GM19035 (cell line): ENCODE measurements at regions not wholly inside any gene's neighbourhood (a gene's known extent, or its start where the extent isn't known, plus 50 kb on each side); places are given as distances from the start of the nearest gene placed in this dataset.
"Not testable (repeated sequence)": the region's sequence is repeated elsewhere in the genome, so short reads cannot be mapped to it uniquely, and the experiment has no call there.

Source experiments
- ATAC-seq: cut with Tn5 transposase; IDR thresholded peaks from one replicate; pipeline ENCODE4 v1.9.1; 2021; ENCODE audit not compliant: unreplicated experiment

DNA sequence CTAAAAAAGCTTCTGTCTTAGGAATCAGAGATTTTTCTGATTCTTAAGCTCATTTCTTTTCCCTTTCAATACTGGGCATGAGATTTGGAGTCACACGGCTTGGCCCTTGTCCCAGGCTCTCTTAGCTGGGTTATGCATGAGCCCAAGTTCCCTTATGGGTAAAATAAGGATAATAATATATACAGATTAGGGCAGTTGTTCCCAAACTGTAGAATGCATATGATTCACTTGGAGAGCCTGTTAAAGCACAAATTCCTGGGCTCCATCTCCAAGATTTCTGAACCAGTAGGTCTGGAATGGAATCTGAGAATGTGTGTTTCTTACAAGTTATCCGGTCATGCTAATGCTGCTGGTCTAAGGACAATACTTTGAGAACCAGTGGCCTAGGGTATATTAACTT, 154.0 kb downstream of the REEP3 start:
- ATAC-seq = no peak

DNA sequence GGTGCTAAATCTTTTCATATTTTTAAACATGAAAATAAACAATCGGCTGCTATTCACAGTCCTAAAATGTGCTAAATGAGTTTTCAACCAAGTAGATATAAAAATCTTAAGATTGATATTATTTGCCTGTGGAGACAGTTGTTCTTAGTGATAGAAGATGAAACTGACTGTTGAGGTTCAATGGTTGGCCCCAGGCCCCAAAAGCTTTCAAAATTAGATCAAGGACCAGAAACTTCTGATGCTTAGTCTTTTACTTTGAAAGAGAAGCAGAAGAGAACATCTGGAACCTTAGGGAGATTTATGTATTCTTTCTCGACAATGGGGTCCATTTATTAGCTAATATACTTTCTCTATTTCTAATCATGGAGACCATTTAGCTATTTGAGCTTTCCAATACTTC, 155.8 kb downstream of the REEP3 start:
- ATAC-seq = no peak

DNA sequence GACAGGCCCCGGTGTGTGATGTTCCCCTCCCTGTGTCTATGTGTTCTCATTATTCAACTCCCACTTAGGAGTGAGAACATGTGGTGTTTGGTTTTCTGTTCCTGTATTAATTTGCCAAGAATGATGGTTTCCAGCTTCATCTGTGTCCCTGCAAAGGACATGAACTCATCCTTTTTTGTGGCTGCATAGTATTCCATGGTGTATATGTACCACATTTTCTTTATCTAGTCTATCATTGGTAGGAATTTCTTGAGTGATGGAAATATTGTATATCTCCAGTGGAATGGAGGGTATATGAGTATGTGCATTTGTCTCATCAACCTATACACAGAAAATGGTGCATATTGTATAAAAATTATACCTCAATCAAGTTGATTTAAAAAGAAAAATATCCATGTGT, 159.3 kb downstream of the REEP3 start:
- not testable (repeated sequence) for ATAC-seq

DNA sequence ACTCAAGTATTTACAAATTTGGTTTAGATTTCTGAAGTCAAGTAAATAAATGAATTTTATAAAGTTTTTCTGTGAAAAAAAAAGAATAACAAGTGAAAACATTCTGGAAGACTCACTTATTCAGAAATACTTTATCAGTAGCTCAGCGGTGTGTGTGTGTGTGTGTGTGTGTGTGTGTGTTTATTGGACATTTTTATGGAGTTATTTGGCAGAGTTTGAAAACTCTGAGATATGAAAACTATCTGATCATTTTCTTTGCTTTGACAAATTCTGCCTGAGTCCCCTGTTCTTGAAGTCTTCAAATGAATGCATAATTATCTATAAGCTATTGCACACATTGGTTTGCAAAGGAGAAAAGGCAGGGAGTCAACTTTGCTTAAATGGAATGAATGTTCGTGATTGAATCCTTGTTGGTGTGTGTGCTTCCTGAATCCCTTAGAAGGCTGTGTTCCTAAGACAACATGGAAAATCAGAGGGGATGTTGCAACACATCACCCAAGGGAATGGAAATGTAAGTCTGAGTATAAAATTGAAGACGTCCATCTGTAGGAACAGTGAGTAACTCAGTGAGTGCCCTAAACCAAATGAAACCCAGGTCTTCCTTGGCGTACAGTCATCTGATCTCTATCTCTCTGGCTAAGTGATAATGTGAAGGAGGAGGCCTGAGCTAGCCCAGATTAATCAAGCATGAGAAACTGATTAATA, 160.9 kb downstream of the REEP3 start:
- ATAC-seq = no peak

DNA sequence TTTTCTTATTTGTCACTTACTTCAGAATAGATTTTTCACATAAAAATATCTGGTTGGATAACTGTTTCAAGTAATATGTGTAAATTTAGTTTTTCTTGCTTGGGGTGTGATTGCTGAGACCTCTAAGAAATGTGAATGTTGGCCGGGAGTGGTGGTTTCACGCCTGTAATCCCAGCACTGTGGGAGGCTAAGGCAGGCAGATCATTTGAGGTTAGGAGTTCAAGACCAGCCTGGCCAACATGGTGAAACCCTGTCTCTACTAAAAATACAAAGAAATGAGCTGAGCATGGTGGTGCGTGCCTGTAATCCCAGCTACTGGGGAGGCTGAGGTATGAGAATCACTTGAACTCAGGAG, 161.5 kb downstream of the REEP3 start:
- not testable (repeated sequence) for ATAC-seq

DNA sequence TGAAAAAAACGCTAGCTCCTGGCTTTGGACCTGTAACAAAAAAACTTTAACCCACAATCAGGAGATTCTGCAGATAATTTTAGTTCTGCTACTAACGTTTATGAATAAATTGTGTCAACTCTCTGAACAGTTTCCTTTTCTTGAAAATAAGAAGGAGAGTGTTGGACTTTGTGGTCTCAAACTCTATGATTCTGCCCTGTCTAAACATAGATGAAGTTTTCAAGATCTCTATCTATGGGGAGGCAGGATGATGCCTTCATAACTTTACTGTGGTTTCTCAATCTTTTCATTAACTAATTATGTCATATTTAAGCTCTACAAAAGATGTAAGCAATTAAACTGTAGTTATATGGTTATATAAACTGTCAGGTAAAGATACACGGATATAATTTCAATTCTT, 162.0 kb downstream of the REEP3 start:
- ATAC-seq = no peak

DNA sequence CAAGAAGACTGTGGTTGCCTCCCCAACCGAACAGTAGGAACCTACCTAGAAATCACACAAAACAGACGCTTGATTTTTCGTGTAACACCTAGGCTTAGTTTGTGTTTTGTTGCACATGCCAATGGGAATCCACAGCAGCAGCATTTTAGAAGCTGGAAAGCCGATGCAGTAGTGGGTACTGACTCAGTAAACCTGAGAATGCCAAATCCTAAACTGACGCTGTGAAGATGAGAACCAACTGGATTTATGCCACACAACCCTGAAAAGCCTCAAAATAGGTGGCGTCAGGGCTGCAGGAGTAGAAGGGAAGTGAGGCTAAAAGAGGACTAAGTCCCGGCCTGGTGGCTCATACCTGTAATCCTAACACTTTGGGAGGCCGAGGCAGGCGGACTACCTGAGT, 162.5 kb downstream of the REEP3 start:
- no peak for ATAC-seq

DNA sequence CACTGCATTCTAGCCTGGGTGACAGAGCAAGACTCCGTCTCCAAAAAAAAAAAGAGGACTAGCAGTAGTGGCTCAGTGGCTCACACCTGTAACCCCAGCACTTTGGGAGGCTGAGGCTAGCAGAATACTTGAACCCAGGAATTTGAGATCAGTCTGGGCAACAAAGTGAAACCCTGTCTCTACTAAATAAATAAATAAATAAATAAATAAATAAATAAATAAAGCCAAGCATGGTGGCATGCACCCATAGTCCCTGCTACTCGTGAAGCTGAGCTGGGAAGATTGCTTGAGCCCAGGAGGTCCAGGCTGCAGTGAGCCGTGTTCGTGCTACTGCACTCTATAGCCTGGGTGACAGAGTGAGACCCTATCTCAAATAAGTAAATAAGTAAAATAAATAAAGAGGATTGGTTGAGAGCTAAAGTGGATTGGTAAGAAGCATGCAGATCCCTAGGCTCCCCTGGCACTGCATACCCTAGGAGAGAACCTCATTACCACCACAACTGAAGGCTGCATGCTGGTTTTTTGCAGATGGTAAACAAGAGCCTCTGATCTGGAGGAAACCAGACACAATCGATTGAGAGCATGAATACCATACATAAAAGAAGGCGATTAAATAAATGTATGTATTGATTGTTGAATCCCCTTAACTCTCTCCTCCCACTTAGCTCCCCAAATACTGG, 163.2 kb downstream of the REEP3 start:
- ATAC-seq = no peak

DNA sequence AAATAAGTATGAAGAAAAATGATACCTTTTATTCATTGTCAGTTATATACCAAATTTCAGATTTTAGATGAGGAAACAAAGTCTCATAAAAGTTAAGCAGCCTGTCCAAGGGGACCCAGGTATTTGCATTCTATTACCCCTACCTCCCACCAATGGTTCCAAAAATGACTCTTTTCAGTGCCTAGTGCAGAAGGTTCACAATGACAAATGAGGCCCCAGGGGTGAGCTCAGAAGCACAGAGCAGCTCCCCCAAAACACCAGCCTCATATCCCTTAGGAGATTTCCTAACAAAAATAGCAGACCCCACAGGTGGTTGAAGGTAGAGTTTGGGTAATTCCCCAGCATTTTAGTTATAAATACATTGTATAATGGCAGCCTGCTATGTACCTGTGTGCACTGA, 168.6 kb downstream of the REEP3 start:
- no peak for ATAC-seq

DNA sequence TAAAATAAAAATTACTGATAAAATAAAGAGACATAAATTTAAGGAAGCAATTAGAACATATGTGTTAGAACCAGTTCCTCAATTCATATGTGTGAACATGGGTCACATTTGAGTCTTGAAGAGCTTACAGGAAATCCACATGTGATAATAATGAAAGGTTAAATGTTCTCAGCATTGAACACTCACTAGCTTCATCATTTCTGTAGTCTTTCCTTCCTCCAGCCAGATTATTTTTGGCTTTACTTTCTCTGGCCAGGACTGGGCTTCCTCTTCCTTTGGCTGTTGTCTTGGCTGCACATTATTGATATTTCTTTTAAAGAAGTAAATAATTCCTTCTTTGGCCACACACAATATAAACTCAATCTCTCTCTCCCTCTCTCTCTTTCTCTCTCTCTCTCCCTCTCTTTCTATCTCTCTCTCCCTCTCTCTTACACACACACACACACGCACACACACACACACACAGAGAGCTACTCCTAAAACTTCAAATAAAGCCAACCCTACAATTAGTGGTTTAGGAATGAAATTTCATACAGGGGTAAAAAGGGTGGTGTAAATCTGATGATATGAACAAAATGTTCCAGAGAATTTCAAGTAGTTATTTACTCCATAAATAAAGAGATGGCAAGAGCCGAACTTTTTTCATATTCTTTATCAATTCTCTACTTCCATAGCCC, 171.2 kb downstream of the REEP3 start:
- no peak for ATAC-seq

DNA sequence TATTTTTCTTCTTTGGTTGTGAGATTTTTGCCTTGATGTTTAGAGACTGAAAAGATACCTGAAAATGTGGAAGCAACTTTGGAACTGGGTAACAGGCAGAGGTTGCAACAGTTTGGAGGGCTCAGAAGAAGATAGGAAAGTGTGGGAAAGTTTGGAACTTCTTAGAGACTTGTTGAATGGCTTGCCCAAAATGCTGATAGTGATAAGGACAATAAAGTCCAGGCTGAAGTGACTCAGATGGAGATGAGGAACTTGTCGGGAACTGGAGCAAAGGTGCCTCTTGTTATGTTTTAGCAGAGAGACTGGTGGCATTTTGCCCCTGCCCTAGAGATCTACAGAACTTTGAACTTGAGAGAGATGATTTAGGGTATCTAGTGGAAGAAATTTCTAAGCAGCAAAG, 171.8 kb downstream of the REEP3 start:
- ATAC-seq = not testable (repeated sequence)

DNA sequence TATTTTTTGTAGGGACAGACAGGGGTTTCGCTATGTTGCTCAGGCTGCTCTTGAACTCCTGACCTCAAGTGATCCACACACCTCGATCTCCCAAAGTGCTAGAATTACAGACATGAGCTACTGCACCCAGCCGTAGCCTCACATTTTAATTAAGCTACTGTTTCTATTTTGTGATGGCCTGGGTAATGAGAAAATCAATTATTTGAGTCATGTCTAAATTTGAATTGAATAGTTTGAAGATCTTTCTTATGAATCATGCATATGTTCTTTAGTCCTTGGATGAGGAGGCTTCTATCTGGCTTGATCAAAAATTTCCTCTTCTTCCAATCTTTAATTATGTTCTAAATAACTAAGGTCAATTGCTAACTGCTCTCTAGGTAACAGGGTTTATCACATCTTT, 175.0 kb downstream of the REEP3 start:
- ATAC-seq = no peak

DNA sequence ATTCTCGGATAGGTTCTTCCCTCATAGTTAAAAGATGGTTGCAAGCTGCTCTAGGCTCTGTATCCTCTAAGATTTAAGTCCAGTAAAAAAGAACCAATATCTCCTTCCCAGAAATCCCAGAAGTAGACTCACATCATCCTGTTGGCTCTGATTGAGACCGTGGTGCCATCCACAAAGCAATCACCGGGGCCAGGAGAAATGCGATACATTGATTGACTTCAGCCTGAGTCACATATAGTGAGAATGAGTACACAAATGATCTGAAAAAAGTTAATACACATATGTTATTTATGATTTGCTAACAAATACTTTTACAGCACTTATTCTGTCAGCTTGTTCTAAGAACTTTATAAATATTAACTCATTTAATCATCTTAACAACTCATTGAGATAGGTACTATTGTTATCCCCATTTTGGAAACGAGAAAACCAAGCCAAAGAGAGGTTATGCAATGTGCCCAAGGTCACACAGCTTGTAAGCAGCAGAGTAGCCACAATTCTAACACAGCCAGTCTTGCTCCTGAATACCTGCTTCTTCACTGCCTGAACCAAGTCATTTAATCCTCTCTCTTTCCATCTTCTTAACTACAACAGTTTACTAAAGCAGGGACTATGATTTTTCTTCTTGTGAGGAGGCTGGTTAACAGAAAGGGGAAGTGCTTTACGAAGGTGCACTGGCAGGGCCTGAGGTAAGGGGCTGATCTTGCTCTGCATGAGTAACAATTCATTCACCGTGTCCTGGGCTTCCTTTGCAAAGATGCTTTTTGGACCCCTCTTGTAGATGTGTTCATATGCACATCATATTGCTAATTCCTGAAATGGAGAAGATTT, 177.0 kb downstream of the REEP3 start:
- no peak for ATAC-seq

DNA sequence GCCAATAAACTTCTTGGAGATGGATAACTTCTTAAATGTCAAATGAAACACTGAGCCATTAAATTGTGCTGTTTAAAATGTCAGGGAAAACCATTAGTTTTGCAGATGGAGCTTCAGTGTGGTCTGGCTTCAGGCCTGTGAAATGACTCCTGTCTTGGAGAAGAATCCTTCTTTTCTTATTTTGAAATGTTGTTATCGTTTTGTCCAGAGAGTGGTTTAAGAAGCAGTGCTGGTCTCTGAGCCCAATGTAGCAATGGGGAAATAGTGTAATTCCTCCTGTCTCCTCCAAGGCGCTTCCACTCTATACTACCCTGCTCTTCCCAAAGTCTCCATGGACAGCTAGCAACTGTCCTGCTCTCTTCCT, 177.6 kb downstream of the REEP3 start:
- ATAC-seq = no peak

DNA sequence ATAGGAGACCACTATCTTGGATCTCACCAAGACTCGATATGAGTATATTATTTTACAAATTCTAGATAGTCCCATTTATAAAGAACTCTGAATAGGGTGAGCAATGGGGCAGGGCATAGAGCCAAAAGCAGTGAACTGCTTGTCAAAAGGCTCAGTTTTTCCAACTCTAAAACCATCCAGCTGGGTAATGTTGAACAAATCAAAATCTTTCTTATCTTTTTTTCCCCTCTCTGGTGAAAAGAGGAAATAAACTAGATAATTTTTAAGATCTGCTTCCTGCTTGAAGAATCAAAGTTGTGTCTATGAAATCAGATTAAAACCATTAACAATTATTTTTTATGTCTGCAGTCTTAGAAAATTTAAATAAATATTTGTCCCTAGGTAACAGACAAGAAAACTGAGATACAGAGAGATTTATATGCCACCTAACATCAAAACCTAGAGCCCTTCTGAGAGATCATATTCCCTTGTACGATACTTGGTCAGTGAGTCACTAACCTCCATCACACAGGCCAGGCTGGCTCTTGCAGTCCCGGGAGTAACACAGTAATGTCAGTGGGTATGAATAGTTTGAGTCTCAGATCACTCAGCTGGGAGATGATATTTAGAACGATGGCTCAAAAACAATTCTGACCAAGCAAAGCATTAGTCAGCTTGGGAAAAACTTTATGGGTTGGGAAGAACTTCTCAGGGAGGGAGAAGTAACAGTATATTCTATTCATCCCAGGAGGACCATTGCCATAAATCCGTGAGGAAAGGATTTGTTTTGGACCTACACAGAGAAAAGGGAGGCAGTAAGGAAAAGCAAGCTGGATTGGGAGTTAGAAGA, 178.8 kb downstream of the REEP3 start:
- ATAC-seq = no peak

DNA sequence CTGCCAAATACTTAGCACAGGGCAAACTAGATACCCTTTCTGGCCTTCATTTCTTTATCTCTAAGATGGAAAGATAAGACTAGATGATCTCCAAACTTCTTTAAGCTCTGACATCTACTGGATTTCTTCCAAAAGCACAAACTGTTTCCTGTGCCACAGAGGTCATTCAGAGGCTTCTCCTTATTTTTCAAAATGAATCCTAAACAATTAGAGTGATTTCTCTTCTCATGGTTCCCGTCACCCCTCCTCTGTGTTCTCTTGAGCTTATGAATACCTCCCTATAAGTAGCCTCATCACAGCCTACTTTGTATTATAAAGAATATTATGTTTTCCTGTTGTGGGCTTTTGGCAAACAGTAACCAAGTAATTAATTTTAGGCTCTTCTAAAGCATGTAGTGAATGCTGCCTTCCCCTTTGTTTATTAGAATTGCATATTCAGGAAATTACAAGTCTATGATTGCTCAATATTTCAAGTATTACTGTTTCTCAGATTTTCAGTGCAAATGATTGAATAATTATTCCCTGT, 179.5 kb downstream of the REEP3 start:
- no peak for ATAC-seq

DNA sequence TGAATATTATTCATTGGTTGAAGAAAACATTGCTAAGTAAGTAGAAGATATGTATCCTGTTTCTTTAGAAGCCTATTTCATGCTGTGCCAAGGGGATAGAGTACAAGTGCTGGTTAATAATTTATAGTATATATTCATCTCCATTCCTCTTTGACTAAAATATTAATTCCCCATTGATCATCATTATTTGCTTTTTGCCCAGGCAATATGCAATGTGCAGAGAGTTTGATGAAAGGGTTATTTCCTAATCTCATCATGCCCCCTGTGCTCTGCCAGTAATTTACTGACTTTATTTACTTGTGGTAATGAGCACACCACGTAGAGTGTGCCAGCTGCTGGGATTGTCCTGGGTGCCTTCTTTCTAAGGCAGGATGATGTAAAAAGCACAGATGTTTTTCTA, 180.9 kb downstream of the REEP3 start:
- ATAC-seq = no peak

DNA sequence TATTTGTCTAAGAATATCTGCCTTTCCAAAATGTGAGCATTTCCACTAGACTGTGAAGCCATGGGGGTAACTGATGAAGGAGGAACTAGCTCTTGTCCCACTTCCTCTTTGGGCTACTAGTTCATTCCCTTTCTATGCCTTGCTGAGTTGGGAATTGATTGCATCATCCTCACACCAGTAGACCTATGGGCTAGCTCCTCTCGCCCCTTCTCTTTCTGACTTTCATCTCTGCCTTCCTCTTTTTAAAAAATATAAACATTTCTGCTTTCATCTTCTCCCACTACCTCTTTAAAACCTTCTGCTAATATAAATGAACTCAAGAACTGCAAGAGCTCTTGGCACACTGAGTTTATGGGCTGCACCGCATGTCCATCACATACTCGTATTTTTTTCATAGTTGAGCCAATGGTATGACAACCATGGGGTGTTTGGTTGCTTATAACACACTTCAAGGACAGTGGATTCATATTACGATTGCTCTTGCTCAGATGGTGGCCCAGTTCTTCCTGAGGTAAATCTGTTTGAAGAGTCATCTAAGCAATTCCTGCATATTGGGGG, 182.0 kb downstream of the REEP3 start:
- ATAC-seq = no peak

DNA sequence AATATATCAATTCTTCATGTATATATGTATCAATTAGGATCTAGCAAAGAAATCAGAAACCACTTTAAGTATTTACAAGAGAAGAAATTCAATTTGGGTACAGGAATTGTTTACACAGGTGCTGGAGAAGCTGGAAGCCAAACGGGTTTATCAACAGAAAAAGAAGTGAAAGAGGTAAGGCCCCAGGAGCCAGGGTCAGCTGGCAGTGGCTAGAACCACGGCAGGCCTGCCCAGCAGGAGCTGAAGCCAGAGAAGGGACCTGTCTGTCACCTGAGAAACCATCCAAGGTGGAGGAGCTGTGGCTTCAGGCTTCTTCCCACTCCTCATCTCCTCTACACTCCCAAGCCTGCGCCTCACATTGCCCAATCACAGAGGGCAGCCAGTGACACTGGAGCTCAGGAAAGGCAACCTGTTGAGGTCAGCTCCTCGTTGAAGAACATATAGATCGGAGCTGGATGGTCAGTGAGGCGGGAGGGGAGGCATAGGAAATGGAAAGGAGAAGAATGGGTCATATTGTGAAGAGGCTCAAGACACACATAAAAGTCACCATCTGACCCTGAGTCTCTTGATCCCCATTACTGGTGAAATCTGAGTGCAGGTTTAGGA, 182.6 kb downstream of the REEP3 start:
- ATAC-seq = no peak
